Adrenal gland (tissue), 9 donors: ENCODE measurements at regions not wholly inside any gene's neighbourhood (a gene's known extent, or its start where the extent isn't known, plus 50 kb on each side); places are given as distances from the start of the nearest gene placed in this dataset.
A peak's percentile ranks its signal among the peaks of the same experiment; 100 is the strongest.
"Not testable (repeated sequence)": the region's sequence is repeated elsewhere in the genome, so short reads cannot be mapped to it uniquely, and the experiment has no call there.

Experiments
- DNase-seq, 7 donors: peaks; one replicate each; pipeline ENCODE4 v3.0.0-alpha.2; 2019 to 2020
- H3K27ac ChIP-seq, 5 donors: fragments of 200-600 bp; sonication (generic) in 4 of 5; 1 replicate in 3 of 5; 2 replicates in 2 of 5; pipeline versions ENCODE4 v1.5.1 to v1.8.0; 2016 to 2020; ENCODE audit warnings: mild to moderate bottlenecking in 1 of 5
- H3K27me3 ChIP-seq: fragments of 200-600 bp; 2 replicates; pipeline ENCODE4 v1.8.0; 2021
- H3K36me3 ChIP-seq, 2 donors: fragments of 200-600 bp; replicated peaks in 1 of 2; 1 replicate in 1 of 2; 2 replicates in 1 of 2; pipeline versions ENCODE4 v1.5.1 to v1.8.0; 2018 to 2022
- H3K4me1 ChIP-seq, 2 donors: fragments of 200-600 bp; replicated peaks in 1 of 2; 1 replicate in 1 of 2; 2 replicates in 1 of 2; pipeline versions ENCODE4 v1.5.1 to v1.8.0; 2018 to 2021
- H3K4me3 ChIP-seq, 4 donors: fragments of 200-600 bp; sonication (generic) in 3 of 4; one replicate each; pipeline ENCODE4 v1.5.1; 2016 to 2018
- H3K9me3 ChIP-seq, 3 donors: fragments of 200-600 bp; sonication (generic) in 1 of 3; replicated peaks in 1 of 3; 1 replicate in 2 of 3; 2 replicates in 1 of 3; pipeline versions ENCODE4 v1.5.1 to v1.8.0; 2016 to 2021
- POLR2A ChIP-seq, 2 donors: fragments of 450-650 bp; IDR thresholded peaks; one replicate each; pipeline ENCODE4 v1.6.1; 2017; ENCODE audit warnings: antibody characterized with exemption in 2 of 2, mild to moderate bottlenecking in 2 of 2, moderate library complexity in 1 of 2
- WGBS, 4 donors: extraction: QIAGEN DNeasy Blood & Tissue Kit in 2 of 4; methylation state at CpG; one replicate each; pipeline versions ENCODE4 v1.1.5 to v1.1.7; 2013 to 2017; 5-methylcytosine and 5-hydroxymethylcytosine counted together
- intact Hi-C, 2 donors: fragments of 100-400 bp; cut with DNase I; formaldehyde crosslinking; loops; one replicate each; pipeline versions ENCODE4 v1.14.1 to v1.15.0; 2022 to 2023
- TF ChIP-seq, protein P1 (sequence below), 6 experiments: fragments of 450-650 bp in 4 of 6; fragments of 200-600 bp in 2 of 6; sonication (generic) in 1 of 6; IDR thresholded peaks; 1 replicate in 5 of 6; 2 replicates in 1 of 6; pipeline versions ENCODE4 v1.5.1 to v1.8.0; 2016 to 2021; ENCODE audit warnings: antibody characterized with exemption in 6 of 6, mild to moderate bottlenecking in 2 of 6, moderate library complexity in 1 of 6
- donor health status: healthy with polysubstance abuse.
- donor health status: Bipolar disorder and iron deficiency.
- donor health status: DM: yes; HTN: yes; CAD: no.
- donor health status: DM: no; HTN: no; CAD: no.
- donor health status: DM: no; HTN: no; CAD: no.

DNA sequence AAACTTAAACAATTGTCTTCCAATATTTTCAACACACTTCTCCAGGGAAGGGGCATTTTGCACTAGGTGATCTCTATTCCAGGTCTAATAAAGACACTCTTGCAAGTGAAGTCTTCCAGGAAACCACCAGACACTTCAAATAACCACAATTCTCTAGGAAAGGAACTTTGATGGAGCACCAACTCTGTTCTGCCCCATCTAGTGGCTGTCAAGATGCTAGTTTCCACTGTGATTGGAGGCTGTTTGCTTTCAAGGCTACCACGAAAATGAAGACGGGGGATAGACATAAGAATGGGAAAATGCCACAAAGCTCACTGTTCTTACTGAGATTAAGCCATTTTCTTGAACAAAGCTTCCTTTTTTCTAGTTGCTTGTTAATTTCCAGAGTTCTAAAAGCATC, 100.6 kb upstream of the F9 start:
- intact Hi-C loops = no loop called here
- Histone ChIP-seq H3K27me3 (peaks cover 7% of the 10 kb centered on the region), H3K9me3 (no peaks in the 10 kb centered on the region), H3K27ac (no peak overlapping the region), H3K4me1 (no peaks in the 10 kb centered on the region), H3K36me3 (no peaks in the 10 kb centered on the region), H3K4me3 (no peak overlapping the region)
- DNase-seq = no peak
- WGBS, 4 donors = 10 to 19% (median 13%) methylated on average over 2 of the region's 2 CpGs
- TF ChIP-seq, protein P1, sequence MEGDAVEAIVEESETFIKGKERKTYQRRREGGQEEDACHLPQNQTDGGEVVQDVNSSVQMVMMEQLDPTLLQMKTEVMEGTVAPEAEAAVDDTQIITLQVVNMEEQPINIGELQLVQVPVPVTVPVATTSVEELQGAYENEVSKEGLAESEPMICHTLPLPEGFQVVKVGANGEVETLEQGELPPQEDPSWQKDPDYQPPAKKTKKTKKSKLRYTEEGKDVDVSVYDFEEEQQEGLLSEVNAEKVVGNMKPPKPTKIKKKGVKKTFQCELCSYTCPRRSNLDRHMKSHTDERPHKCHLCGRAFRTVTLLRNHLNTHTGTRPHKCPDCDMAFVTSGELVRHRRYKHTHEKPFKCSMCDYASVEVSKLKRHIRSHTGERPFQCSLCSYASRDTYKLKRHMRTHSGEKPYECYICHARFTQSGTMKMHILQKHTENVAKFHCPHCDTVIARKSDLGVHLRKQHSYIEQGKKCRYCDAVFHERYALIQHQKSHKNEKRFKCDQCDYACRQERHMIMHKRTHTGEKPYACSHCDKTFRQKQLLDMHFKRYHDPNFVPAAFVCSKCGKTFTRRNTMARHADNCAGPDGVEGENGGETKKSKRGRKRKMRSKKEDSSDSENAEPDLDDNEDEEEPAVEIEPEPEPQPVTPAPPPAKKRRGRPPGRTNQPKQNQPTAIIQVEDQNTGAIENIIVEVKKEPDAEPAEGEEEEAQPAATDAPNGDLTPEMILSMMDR (IDR thresholded peaks at IDR 0.05) = no peak
- no peak for TF ChIP-seq POLR2A (IDR thresholded peaks at IDR 0.05)

DNA sequence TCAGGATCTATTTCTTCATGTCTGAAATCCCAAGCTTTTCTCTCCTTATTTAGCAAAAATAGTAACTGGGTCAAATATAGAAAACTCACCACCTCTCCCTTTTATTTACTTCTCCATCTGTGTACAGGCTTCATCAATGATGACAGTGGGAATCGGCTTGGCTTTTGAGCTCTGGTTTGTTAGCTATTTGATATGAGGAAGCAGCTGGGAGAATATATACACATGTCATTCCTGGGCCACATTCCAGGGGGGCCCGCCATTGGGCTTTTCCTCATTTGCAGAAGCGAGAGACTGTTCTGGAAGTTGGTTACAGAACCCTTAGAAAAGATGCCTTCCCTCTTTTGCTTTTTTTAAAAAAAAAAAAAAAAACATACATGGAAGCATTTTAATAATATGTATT, 107.4 kb upstream of the F9 start:
- TF ChIP-seq, protein P1 (IDR thresholded peaks at IDR 0.05) = no peak
- no peak for TF ChIP-seq POLR2A (IDR thresholded peaks at IDR 0.05)
- H3K4me1 ChIP-seq = no peaks in the 10 kb centered on the region
- intact Hi-C loops = no loop called here
- H3K9me3 ChIP-seq = no peaks in the 10 kb centered on the region
- H3K4me3 ChIP-seq = no peak overlapping the region
- no peaks in the 10 kb centered on the region for H3K36me3 ChIP-seq
- peak in 1 of 7 donors; percentile 4 for DNase-seq
- no peak overlapping the region for H3K27ac ChIP-seq
- WGBS, 4 donors = 26 to 52% (median 42%) methylated on average over 3 of the region's 3 CpGs
- no peaks in the 10 kb centered on the region for H3K27me3 ChIP-seq

DNA sequence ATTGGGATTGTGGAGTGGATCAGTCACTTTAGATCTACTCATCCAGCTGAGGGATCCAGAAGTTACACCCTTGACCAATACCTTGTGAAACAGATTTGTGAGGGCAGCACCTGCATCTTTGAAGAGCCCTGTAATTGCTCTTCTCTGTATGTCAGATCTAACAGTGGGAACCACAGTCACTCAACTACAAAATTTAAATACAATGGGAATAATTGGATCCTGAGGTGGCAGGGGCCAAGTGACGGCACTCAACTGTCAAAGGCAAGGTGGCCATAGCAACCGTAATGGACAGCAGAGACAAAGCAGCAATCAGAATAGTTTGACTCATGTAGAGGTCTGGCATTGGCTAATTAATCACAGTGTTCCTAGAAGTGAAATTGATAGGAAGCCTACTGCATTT, 132.3 kb upstream of the F9 start:
- H3K27ac ChIP-seq, H3K27me3 ChIP-seq, intact Hi-C loops, H3K36me3 ChIP-seq, H3K9me3 ChIP-seq, DNase-seq, H3K4me3 ChIP-seq, H3K4me1 ChIP-seq: not testable (repeated sequence)
- 82 to 96% (median 88%) methylated on average over 2 of the region's 2 CpGs for WGBS, 4 donors

DNA sequence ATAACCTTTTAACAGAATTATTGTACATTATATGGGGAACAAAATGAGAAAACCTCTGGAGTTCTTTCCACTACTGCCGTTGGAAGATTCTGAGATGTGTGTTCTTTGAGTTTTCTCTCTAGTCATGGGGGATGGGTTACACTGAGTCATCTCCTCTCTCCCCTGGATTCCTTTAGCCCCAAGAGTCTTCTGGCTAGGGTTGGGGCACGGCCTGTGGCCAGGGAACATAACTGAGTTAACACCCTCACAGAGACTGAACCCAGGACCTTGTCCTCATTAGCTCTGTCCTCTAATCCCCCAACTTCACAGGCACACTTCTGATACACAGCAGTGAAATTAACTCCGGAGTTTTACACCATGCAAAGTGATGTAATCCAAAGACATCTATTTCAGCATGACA, 142.3 kb upstream of the F9 start:
- no peak overlapping the region for H3K27ac ChIP-seq
- no peak for TF ChIP-seq POLR2A (IDR thresholded peaks at IDR 0.05)
- H3K4me3 ChIP-seq = no peak overlapping the region
- H3K36me3 ChIP-seq = no peaks in the 10 kb centered on the region
- intact Hi-C loops = no loop called here
- no peaks in the 10 kb centered on the region for H3K4me1 ChIP-seq
- DNase-seq = no peak
- H3K27me3 ChIP-seq = no peaks in the 10 kb centered on the region
- no peaks in the 10 kb centered on the region for H3K9me3 ChIP-seq
- 50 to 71% (median 55%) methylated on average over 3 of the region's 3 CpGs for WGBS, 4 donors

DNA sequence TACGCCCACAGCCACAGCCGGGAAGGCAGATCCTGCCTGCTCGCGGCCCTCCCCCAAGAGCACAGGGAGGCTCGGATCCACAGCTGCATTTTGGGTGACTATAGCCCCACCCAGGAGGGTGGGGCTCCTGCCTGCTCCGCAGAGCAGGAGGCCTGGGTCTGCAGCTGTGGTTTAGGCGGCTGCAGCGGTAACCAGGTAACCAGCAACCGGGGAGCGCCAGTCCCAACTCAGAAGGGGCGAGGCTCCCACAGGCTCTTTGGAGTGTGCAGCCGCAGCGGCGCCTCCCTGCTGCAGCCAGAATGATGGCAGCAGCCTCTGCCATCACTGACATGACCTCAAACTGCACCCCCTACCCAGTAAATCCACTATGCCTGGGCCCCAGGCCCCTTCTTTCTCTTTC, 148.0 kb upstream of the F9 start:
- TF ChIP-seq POLR2A (IDR thresholded peaks at IDR 0.05) = no peak
- TF ChIP-seq, protein P1 (IDR thresholded peaks at IDR 0.05) = no peak
- DNase-seq = no peak
- Histone ChIP-seq H3K36me3 (no peaks in the 10 kb centered on the region), H3K9me3 (no peaks in the 10 kb centered on the region), H3K4me1 (no peaks in the 10 kb centered on the region), H3K27me3 (peaks cover 10% of the 10 kb centered on the region), H3K4me3 (no peak overlapping the region), H3K27ac (no peak overlapping the region)
- intact Hi-C loops = no loop called here
- 74 to 95% (median 86%) methylated on average over 4 to 14 of the region's 14 CpGs; no CpG with 5 or more reads in 1 of the 4 donors for WGBS, 4 donors

DNA sequence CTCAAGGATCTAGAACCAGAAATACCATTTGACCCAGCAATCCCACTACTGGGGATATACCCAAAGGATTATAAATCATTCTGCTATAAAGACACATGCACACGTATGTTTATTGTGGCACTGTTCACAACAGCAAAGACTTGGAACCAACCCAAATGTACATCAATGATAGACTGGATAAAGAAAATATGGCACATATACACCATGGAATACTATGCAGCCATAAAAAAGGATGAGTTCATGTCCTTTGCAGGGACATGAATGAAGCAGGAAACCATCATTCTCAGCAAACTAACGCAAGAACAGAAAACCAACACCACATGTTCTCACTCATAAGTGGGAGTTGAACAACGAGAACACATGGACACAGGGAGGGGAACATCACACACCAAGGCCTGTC, 154.0 kb upstream of the F9 start:
- intact Hi-C loops, H3K4me1 ChIP-seq, H3K27me3 ChIP-seq, H3K4me3 ChIP-seq, DNase-seq, H3K9me3 ChIP-seq, H3K27ac ChIP-seq, H3K36me3 ChIP-seq: not testable (repeated sequence)
- WGBS, 4 donors = 70 to 82% (median 80%) methylated on average over 3 of the region's 3 CpGs
